ENCODE measurements at regions not wholly inside any gene's neighbourhood (a gene's known extent, or its start where the extent isn't known, plus 50 kb on each side); places are given as distances from the start of the nearest gene placed in this dataset.

GRCh38 chr10:105707603-105708002, 1066.5 kb downstream of the SORCS3 start:
- TF ChIP-seq EZH2 (optimal IDR thresholded peaks at IDR 0.05; ENCODE audit: low read depth, low read length) (no peak), EZH2phosphoT487 (IDR thresholded peaks at IDR 0.05; ENCODE audit: low read length) (no peak), CTCF (IDR thresholded peaks at IDR 0.05; ENCODE audit: low read length) (no peak)

All from MM.1S (cell line).